ENCODE measurements at regions not wholly inside any gene's neighbourhood (a gene's known extent, or its start where the extent isn't known, plus 50 kb on each side); places are given as distances from the start of the nearest gene placed in this dataset.
A peak's percentile ranks its signal among the peaks of the same experiment; 100 is the strongest.

- no peak for TF ChIP-seq CTCF (IDR thresholded peaks at IDR 0.05; ENCODE audit: low read depth, low read length)
- DNase-seq (ENCODE audit: low read depth, low spot score) = no peak
- in situ Hi-C loops (cut with HindIII; ENCODE audit: low sequenced_read_pairs) = no loop called here
- no peak overlapping the region for H3K4me3 ChIP-seq (ENCODE audit: low read depth, low read length)
Measured at GRCh38 chr1:198007687-198008607, 90.8 kb downstream of the LHX9 start.

GRCh38 chr1:198014355-198014754, 97.2 kb downstream of the LHX9 start:
- no peak for DNase-seq (ENCODE audit: low read depth, low spot score)
- in situ Hi-C loops (cut with HindIII; ENCODE audit: low sequenced_read_pairs) = no loop called here
- no peak overlapping the region for H3K4me3 ChIP-seq (ENCODE audit: low read depth, low read length)
- no peak for TF ChIP-seq CTCF (IDR thresholded peaks at IDR 0.05; ENCODE audit: low read depth, low read length)

GRCh38 chr1:198015309-198015708, 98.1 kb downstream of the LHX9 start:
- H3K4me3 ChIP-seq (ENCODE audit: low read depth, low read length) = no peak overlapping the region
- in situ Hi-C loops (cut with HindIII; ENCODE audit: low sequenced_read_pairs) = no loop called here
- TF ChIP-seq CTCF (IDR thresholded peaks at IDR 0.05; ENCODE audit: low read depth, low read length) = no peak
- DNase-seq (ENCODE audit: low read depth, low spot score) = no peak

GRCh38 chr1:198018529-198018928, 101.4 kb downstream of the LHX9 start:
- TF ChIP-seq CTCF (IDR thresholded peaks at IDR 0.05; ENCODE audit: low read depth, low read length) = no peak
- in situ Hi-C loops (cut with HindIII; ENCODE audit: low sequenced_read_pairs) = no loop called here
- H3K4me3 ChIP-seq (ENCODE audit: low read depth, low read length) = no peak overlapping the region
- peak; percentile 83 for DNase-seq (ENCODE audit: low read depth, low spot score)

- in situ Hi-C loops (cut with HindIII; ENCODE audit: low sequenced_read_pairs) = no loop called here
- no peak overlapping the region for H3K4me3 ChIP-seq (ENCODE audit: low read depth, low read length)
- no peak for TF ChIP-seq CTCF (IDR thresholded peaks at IDR 0.05; ENCODE audit: low read depth, low read length)
- DNase-seq (ENCODE audit: low read depth, low spot score) = peak; percentile 32
Measured at GRCh38 chr1:198019126-198019525, 102.0 kb downstream of the LHX9 start.

GRCh38 chr1:198024336-198024735, 107.2 kb downstream of the LHX9 start:
- no peak for TF ChIP-seq CTCF (IDR thresholded peaks at IDR 0.05; ENCODE audit: low read depth, low read length)
- DNase-seq (ENCODE audit: low read depth, low spot score) = no peak
- no peak overlapping the region for H3K4me3 ChIP-seq (ENCODE audit: low read depth, low read length)
- in situ Hi-C loops (cut with HindIII; ENCODE audit: low sequenced_read_pairs) = no loop called here

Data from astrocyte of the spinal cord (primary cell).